K562 (cell line): ENCODE measurements at regions not wholly inside any gene's neighbourhood (a gene's known extent, or its start where the extent isn't known, plus 50 kb on each side); places are given as distances from the start of the nearest gene placed in this dataset.

Experiments used
- ATAC-seq: fragments of 200-7000 bp; cut with Tn5 transposase; 3 replicates; pipeline ENCODE4 v1.9.1; 2020; ENCODE audit warnings: moderate library complexity
- BruUV-seq: library from RNA; stranded (reverse); fragments of 400-500 nt; replicated peaks from 2 replicates; lab custom pipeline; 2021; lab: Mats Ljungman, UMichigan
- CTCF ChIA-PET: fragments of 300-600 bp; formaldehyde crosslinking; extraction: SDS; loops from one replicate; lab custom pipeline; 2021; ENCODE audit warnings: low intra/inter-chr PET ratio; lab: Yijun Ruan, JAX
- POLR2A ChIA-PET: fragments of 300-600, 350-650 bp; sonication (Branson Sonifier 250); formaldehyde crosslinking; extraction: SDS; loops from one replicate; lab custom pipeline; 2021; ENCODE audit warnings: antibody characterized with exemption, inconsistent platforms; lab: Yijun Ruan, JAX
- DNase-seq, 4 experiments: peaks; one replicate each; pipeline versions ENCODE4 v3.0.0 to v3.0.0-alpha.2; 2011 to 2018; ENCODE audit warnings: low spot score in 3 of 4, mixed read lengths in 3 of 4; ENCODE audit errors: extremely low read depth in 1 of 4
- FAIRE-seq: peaks from 2 replicates; lab custom pipeline; 2011; peaks lifted over from hg19 to GRCh38; lab: Jason Lieb, UNC
- H2AFZ ChIP-seq: 2 replicates; pipeline ENCODE4 v1.6.0; 2011; ENCODE audit warnings: low read depth, low read length, control low read depth, inconsistent platforms
- H3K27ac ChIP-seq: fragments of 200-600 bp; 3 replicates; pipeline ENCODE4 v1.8.0; 2011; ENCODE audit warnings: low read depth, mild to moderate bottlenecking, control low read depth, inconsistent platforms, low read length, moderate library complexity, mixed read lengths; ENCODE audit errors: extremely low read depth
- H3K27me3 ChIP-seq, 2 experiments: fragments of 300-600 bp in 1 of 2; 2 replicates in 1 of 2; 3 replicates in 1 of 2; pipeline versions ENCODE4 v1.6.0 to v1.8.0; 2011; ENCODE audit warnings: inconsistent platforms in 2 of 2, low read length in 2 of 2, mild to moderate bottlenecking in 1 of 2, mixed read lengths in 1 of 2, moderate library complexity in 1 of 2; ENCODE audit not compliant: control insufficient read depth in 2 of 2, insufficient read depth in 2 of 2
- H3K36me3 ChIP-seq: fragments of 300-600 bp; 3 replicates; pipeline ENCODE4 v1.8.0; 2011; ENCODE audit warnings: mild to moderate bottlenecking, low read length, inconsistent platforms; ENCODE audit not compliant: control insufficient read depth, insufficient read depth
- H3K4me1 ChIP-seq, 2 experiments: fragments of 200-600 bp in 1 of 2; replicated peaks in 1 of 2; 2 replicates in 1 of 2; 3 replicates in 1 of 2; pipeline versions ENCODE4 v1.5.1 to v1.8.0; 2011; ENCODE audit warnings: inconsistent platforms in 2 of 2, low read length in 2 of 2, mild to moderate bottlenecking in 1 of 2, mixed read lengths in 1 of 2, moderate library complexity in 1 of 2; ENCODE audit not compliant: control insufficient read depth in 2 of 2, insufficient read depth in 2 of 2
- H3K4me2 ChIP-seq: 2 replicates; pipeline ENCODE4 v1.6.1; 2011; ENCODE audit warnings: low read length, control low read depth, inconsistent platforms, mixed read lengths; ENCODE audit not compliant: insufficient read depth
- H3K4me3 ChIP-seq: fragments of 200-600 bp; sonication (generic), shearing (Covaris generic); 2 replicates; pipeline ENCODE4 v1.5.1; 2016; ENCODE audit warnings: control low read depth, inconsistent platforms
- H3K79me2 ChIP-seq: fragments of 200-600 bp; 3 replicates; pipeline ENCODE4 v1.8.0; 2011; ENCODE audit warnings: low read length, inconsistent platforms; ENCODE audit not compliant: control insufficient read depth, insufficient read depth
- H3K9ac ChIP-seq, 2 experiments: 2 replicates each; pipeline versions ENCODE4 v1.6.0 to v1.6.1; 2011; ENCODE audit warnings: low read depth in 2 of 2, low read length in 2 of 2, control low read depth in 1 of 2, inconsistent platforms in 1 of 2, mild to moderate bottlenecking in 1 of 2, mixed read lengths in 1 of 2; ENCODE audit not compliant: insufficient read depth in 1 of 2
- H3K9me1 ChIP-seq: one replicate; pipeline ENCODE4 v1.6.0; 2011; ENCODE audit warnings: inconsistent platforms, mild to moderate bottlenecking, low read length, moderate library complexity; ENCODE audit not compliant: control insufficient read depth, insufficient read depth
- H3K9me3 ChIP-seq: replicated peaks from 2 replicates; pipeline ENCODE4 v1.5.1; 2011; ENCODE audit warnings: low read depth, low read length, inconsistent platforms; ENCODE audit not compliant: control insufficient read depth, insufficient read depth
- H4K20me1 ChIP-seq: replicated peaks from 2 replicates; pipeline ENCODE4 v1.6.1; 2011; ENCODE audit warnings: low read length, inconsistent platforms, mixed read lengths; ENCODE audit not compliant: control insufficient read depth, insufficient read depth
- CC2D1A ChIP-seq: fragments of 450-650 bp; IDR thresholded peaks from 2 replicates; pipeline ENCODE4 v1.6.1; 2017; ENCODE audit warnings: mild to moderate bottlenecking
- FOXJ2 ChIP-seq: fragments of 200-800 bp; sonication (Bioruptor generic); IDR thresholded peaks from 2 replicates; pipeline ENCODE4 v1.6.1; 2016; ENCODE audit warnings: missing genetic modification characterization, missing compliant biosample characterization
- HNRNPH1 ChIP-seq: fragments of 200-400 bp; formaldehyde crosslinking; optimal IDR thresholded peaks from 2 replicates; pipeline ENCODE3; 2017; ENCODE audit warnings: low read depth, mild to moderate bottlenecking, low read length, moderate library complexity
- KDM4B ChIP-seq, 2 experiments: fragments of 450-650 bp in 1 of 2; sonication (generic) in 1 of 2; IDR thresholded peaks; 2 replicates each; pipeline ENCODE4 v1.6.1; 2016 to 2017; ENCODE audit warnings: borderline replicate concordance in 2 of 2, antibody characterized with exemption in 1 of 2, low read depth in 1 of 2, mild to moderate bottlenecking in 1 of 2
- MBD2 ChIP-seq: sonication (generic); IDR thresholded peaks from 2 replicates; pipeline ENCODE4 v1.6.1; 2016; ENCODE audit warnings: low read depth, borderline replicate concordance
- NFRKB ChIP-seq: fragments of 450-650 bp; IDR thresholded peaks from 2 replicates; pipeline ENCODE4 v1.6.1; 2016; ENCODE audit warnings: low read depth
- RFX1 ChIP-seq: fragments of 450-650 bp; IDR thresholded peaks from 2 replicates; pipeline ENCODE4 v1.6.1; 2016; ENCODE audit warnings: mild to moderate bottlenecking, moderate library complexity
- SMARCA4 ChIP-seq: fragments of 450-650 bp; IDR thresholded peaks from 2 replicates; pipeline ENCODE4 v1.6.1; 2016
- THRA ChIP-seq: fragments of 450-650 bp; IDR thresholded peaks from 2 replicates; pipeline ENCODE4 v1.6.1; 2017; ENCODE audit warnings: mild to moderate bottlenecking, moderate library complexity
- ZNF507 ChIP-seq: conservative IDR thresholded peaks from 2 replicates; pipeline ENCODE4 v1.6.1; 2017; ENCODE audit warnings: missing genetic modification characterization, missing compliant biosample characterization
- ZNF57 ChIP-seq: fragments of 450-650 bp; formaldehyde crosslinking; IDR thresholded peaks from 2 replicates; pipeline ENCODE4 v1.4.0; 2020; ENCODE audit warnings: mild to moderate bottlenecking, moderate library complexity
- ZNF609 ChIP-seq: sonication (generic); formaldehyde crosslinking; IDR thresholded peaks from 2 replicates; pipeline ENCODE4 v1.8.1; 2023; ENCODE audit warnings: missing genetic modification reagents, mild to moderate bottlenecking, borderline replicate concordance
- in situ Hi-C: fragments of 300-500 bp; cut with MboI; formaldehyde crosslinking; loops from 4 replicates; pipeline ENCODE4 v1.15.0; 2018; ENCODE audit warnings: inconsistent platforms, mixed read lengths
- intact Hi-C: fragments of 100-400 bp; cut with micrococcal nuclease; formaldehyde crosslinking; loops from 2 replicates; pipeline ENCODE4 v1.14.2; 2022
- TF ChIP-seq, protein P1 (sequence below): sonication (generic); formaldehyde crosslinking; IDR thresholded peaks from 2 replicates; pipeline ENCODE4 v1.8.1; 2023; ENCODE audit warnings: mild to moderate bottlenecking, missing genetic modification reagents
- TF ChIP-seq, protein P2 (sequence below): fragments of 250-450 bp; sonication (Bioruptor Pico); IDR thresholded peaks from 2 replicates; pipeline ENCODE4 v1.4.0; 2020; ENCODE audit warnings: borderline replicate concordance

DNA sequence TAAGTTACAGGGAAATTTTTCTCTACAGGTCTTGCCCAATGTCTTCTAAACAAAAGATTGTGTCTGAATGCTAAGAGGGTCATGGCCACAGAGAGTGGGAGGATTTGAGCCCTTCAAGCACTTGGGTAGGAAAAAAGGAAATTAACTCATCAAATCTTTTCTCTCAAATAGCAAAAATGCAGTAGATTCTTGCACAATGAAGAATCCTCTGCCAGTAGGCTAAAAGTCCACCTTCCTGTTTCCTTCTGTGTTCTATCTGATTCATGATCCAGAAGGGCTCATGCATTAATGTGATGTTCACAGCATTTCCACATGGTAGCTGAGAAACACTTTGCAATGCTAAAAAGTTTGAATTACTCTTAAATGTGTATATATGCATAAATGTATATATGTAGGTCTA lies 177.1 kb downstream of the CD47 start:
- CTCF ChIA-PET: no interaction called here
- FAIRE-seq: no peak
- no peak for TF ChIP-seq FOXJ2 (tag)
- TF ChIP-seq THRA: no peak
- TF ChIP-seq, protein P1, sequence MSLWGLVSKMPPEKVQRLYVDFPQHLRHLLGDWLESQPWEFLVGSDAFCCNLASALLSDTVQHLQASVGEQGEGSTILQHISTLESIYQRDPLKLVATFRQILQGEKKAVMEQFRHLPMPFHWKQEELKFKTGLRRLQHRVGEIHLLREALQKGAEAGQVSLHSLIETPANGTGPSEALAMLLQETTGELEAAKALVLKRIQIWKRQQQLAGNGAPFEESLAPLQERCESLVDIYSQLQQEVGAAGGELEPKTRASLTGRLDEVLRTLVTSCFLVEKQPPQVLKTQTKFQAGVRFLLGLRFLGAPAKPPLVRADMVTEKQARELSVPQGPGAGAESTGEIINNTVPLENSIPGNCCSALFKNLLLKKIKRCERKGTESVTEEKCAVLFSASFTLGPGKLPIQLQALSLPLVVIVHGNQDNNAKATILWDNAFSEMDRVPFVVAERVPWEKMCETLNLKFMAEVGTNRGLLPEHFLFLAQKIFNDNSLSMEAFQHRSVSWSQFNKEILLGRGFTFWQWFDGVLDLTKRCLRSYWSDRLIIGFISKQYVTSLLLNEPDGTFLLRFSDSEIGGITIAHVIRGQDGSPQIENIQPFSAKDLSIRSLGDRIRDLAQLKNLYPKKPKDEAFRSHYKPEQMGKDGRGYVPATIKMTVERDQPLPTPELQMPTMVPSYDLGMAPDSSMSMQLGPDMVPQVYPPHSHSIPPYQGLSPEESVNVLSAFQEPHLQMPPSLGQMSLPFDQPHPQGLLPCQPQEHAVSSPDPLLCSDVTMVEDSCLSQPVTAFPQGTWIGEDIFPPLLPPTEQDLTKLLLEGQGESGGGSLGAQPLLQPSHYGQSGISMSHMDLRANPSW (CRISPR knock-in tag): no peak
- TF ChIP-seq, protein P2, sequence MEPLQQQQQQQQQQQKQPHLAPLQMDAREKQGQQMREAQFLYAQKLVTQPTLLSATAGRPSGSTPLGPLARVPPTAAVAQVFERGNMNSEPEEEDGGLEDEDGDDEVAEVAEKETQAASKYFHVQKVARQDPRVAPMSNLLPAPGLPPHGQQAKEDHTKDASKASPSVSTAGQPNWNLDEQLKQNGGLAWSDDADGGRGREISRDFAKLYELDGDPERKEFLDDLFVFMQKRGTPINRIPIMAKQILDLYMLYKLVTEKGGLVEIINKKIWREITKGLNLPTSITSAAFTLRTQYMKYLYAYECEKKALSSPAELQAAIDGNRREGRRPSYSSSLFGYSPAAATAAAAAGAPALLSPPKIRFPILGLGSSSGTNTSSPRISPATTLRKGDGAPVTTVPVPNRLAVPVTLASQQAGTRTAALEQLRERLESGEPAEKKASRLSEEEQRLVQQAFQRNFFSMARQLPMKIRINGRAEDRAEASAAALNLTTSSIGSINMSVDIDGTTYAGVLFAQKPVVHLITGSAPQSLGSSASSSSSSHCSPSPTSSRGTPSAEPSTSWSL: no peak
- no peak for TF ChIP-seq SMARCA4
- TF ChIP-seq NFRKB: no peak
- TF ChIP-seq CC2D1A: no peak
- TF ChIP-seq ZNF507 (tag): no peak
- no peak for TF ChIP-seq RFX1
- no peak for TF ChIP-seq ZNF57 (CRISPR knock-in tag)
- TF ChIP-seq MBD2: no peak
- TF ChIP-seq ZNF609 (CRISPR knock-in tag): no peak
- no peak for TF ChIP-seq KDM4B (IDR thresholded peaks at IDR 0.05; ENCODE audit: borderline replicate concordance in 2 of 2, low read depth in 1 of 2)
- no peak for TF ChIP-seq HNRNPH1

More for the DNA sequence above, 177.1 kb downstream of the CD47 start:
- Histone ChIP-seq H3K9me1 (no peaks in the 10 kb centered on the region), H3K4me3 (no peak overlapping the region), H3K4me1 (no peaks in the 10 kb centered on the region), H3K9me3 (no peaks in the 10 kb centered on the region), H3K79me2 (no peaks in the 10 kb centered on the region), H3K27ac (no peak overlapping the region), H4K20me1 (no peaks in the 10 kb centered on the region), H3K36me3 (no peaks in the 10 kb centered on the region), H3K9ac (no peak overlapping the region), H3K4me2 (no peak overlapping the region), H3K27me3 (peaks cover 0 to 6% of the 10 kb centered on the region in 2 experiments; a peak in 2 of 5 replicates), H2AFZ (no peak overlapping the region)
- POLR2A ChIA-PET: no interaction called here
- no TSS peak for BruUV-seq
- intact Hi-C loops: no loop called here
- no peak for DNase-seq
- no peak for ATAC-seq
- in situ Hi-C loops: no loop called here
